Astrocyte of the spinal cord (primary cell): ENCODE measurements at regions not wholly inside any gene's neighbourhood (a gene's known extent, or its start where the extent isn't known, plus 50 kb on each side); places are given as distances from the start of the nearest gene placed in this dataset.

Source experiments
- DNase-seq: peaks from one replicate; pipeline ENCODE4 v3.0.0; 2011; ENCODE audit warnings: low read depth, low spot score
- H3K4me3 ChIP-seq: 2 replicates; pipeline ENCODE4 v1.5.1; 2011; ENCODE audit warnings: low read depth, mild to moderate bottlenecking, low read length, moderate library complexity
- CTCF ChIP-seq: IDR thresholded peaks from 2 replicates; pipeline ENCODE4 v1.5.1; 2012; ENCODE audit warnings: low read depth, mild to moderate bottlenecking, low read length, inconsistent platforms
- in situ Hi-C: cut with HindIII; loops from 2 replicates; pipeline ENCODE4 v1.10.0; 2017; ENCODE audit warnings: low sequenced_read_pairs

- H3K4me3 ChIP-seq: no peak overlapping the region
- in situ Hi-C loops: no loop called here
- TF ChIP-seq CTCF: no peak
- DNase-seq: no peak
Observed at GRCh38 chr2:19244460-19245363, 113.7 kb downstream of the OSR1 start.

- no peak for TF ChIP-seq CTCF
- peak; percentile 70 for DNase-seq
- no peak overlapping the region for H3K4me3 ChIP-seq
- in situ Hi-C loops: no loop called here
Observed at GRCh38 chr2:19238440-19239060, 119.9 kb downstream of the OSR1 start.

- DNase-seq: peak; percentile 17
- H3K4me3 ChIP-seq: no peak overlapping the region
- TF ChIP-seq CTCF: no peak
- in situ Hi-C loops: no loop called here
Observed at GRCh38 chr2:19235308-19235707, 123.1 kb downstream of the OSR1 start.

- H3K4me3 ChIP-seq: no peak overlapping the region
- DNase-seq: no peak
- no peak for TF ChIP-seq CTCF
- in situ Hi-C loops: no loop called here
Observed at GRCh38 chr2:19232312-19232711, 126.1 kb downstream of the OSR1 start.

GRCh38 chr2:19231625-19232024 is 126.8 kb downstream of the OSR1 start:
- no peak for TF ChIP-seq CTCF
- DNase-seq: no peak

GRCh38 chr2:19230626-19231025 is 127.8 kb downstream of the OSR1 start:
- no peak for DNase-seq
- TF ChIP-seq CTCF: no peak
- no peak overlapping the region for H3K4me3 ChIP-seq
- in situ Hi-C loops: no loop called here

More at GRCh38 chr2:19231625-19232024, 126.8 kb downstream of the OSR1 start:
- no peak overlapping the region for H3K4me3 ChIP-seq
- in situ Hi-C loops: no loop called here
